Type B pancreatic cell (in vitro differentiated cells): ENCODE measurements at regions not wholly inside any gene's neighbourhood (a gene's known extent, or its start where the extent isn't known, plus 50 kb on each side); places are given as distances from the start of the nearest gene placed in this dataset.
A peak's percentile ranks its signal among the peaks of the same experiment; 100 is the strongest.
"Not testable (repeated sequence)": the region's sequence is repeated elsewhere in the genome, so short reads cannot be mapped to it uniquely, and the experiment has no call there.

Experiments used
- DNase-seq: peaks from one replicate; pipeline ENCODE4 v3.0.0; 2021; ENCODE audit warnings: mixed read lengths; ENCODE audit not compliant: unreplicated experiment; ENCODE audit errors: extremely low spot score
- H3K27ac Mint-ChIP-seq: 2 replicates; pipeline ENCODE4 v1.8.0; 2021; ENCODE audit warnings: mild to moderate bottlenecking, mixed read lengths
- H3K27me3 Mint-ChIP-seq: 2 replicates; pipeline ENCODE4 v1.8.0; 2021; ENCODE audit warnings: mixed read lengths
- H3K36me3 Mint-ChIP-seq: 2 replicates; pipeline ENCODE4 v1.8.0; 2021; ENCODE audit warnings: mixed read lengths
- H3K4me1 Mint-ChIP-seq: one replicate; pipeline ENCODE4 v1.8.0; 2021; ENCODE audit warnings: mixed read lengths; ENCODE audit not compliant: unreplicated experiment
- H3K4me3 Mint-ChIP-seq: 2 replicates; pipeline ENCODE4 v1.8.0; 2021; ENCODE audit warnings: mild to moderate bottlenecking, mixed read lengths
- H3K9me3 Mint-ChIP-seq: 2 replicates; pipeline ENCODE4 v1.8.0; 2021; ENCODE audit warnings: mixed read lengths
- TF ChIP-seq, protein P1 (sequence below): fragments of 200-600 bp; sonication (generic); conservative IDR thresholded peaks from 2 replicates; pipeline ENCODE4 v1.5.0; 2021; ENCODE audit warnings: antibody characterized with exemption, mild to moderate bottlenecking

DNA sequence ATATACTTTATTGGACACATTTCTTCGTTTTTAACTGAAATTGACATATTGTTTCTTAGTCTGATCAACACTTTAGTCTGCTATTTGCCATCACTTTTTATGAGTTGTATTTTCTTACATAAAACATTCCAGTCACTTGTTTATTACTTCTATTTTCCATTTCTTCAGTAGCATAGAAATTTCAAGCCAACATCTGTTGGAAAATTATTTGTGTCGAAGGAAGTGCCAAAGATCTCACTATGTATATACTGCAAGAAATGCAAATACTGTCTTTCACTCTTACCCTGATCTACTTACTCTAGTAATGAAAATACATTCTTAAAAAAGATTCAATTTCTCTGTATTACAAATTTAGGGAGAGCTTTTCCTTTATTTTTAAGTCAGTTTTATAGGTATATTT is 105.9 kb downstream of the SLC17A6 start:
- no peaks in the 10 kb centered on the region for H3K9me3 Mint-ChIP-seq
- no peaks in the 10 kb centered on the region for H3K27me3 Mint-ChIP-seq
- no peak overlapping the region for H3K4me3 Mint-ChIP-seq
- H3K27ac Mint-ChIP-seq = no peak overlapping the region
- no peaks in the 10 kb centered on the region for H3K4me1 Mint-ChIP-seq
- no peak for DNase-seq
- TF ChIP-seq, protein P1, sequence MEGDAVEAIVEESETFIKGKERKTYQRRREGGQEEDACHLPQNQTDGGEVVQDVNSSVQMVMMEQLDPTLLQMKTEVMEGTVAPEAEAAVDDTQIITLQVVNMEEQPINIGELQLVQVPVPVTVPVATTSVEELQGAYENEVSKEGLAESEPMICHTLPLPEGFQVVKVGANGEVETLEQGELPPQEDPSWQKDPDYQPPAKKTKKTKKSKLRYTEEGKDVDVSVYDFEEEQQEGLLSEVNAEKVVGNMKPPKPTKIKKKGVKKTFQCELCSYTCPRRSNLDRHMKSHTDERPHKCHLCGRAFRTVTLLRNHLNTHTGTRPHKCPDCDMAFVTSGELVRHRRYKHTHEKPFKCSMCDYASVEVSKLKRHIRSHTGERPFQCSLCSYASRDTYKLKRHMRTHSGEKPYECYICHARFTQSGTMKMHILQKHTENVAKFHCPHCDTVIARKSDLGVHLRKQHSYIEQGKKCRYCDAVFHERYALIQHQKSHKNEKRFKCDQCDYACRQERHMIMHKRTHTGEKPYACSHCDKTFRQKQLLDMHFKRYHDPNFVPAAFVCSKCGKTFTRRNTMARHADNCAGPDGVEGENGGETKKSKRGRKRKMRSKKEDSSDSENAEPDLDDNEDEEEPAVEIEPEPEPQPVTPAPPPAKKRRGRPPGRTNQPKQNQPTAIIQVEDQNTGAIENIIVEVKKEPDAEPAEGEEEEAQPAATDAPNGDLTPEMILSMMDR = no peak
- no peaks in the 10 kb centered on the region for H3K36me3 Mint-ChIP-seq

- no peaks in the 10 kb centered on the region for H3K4me1 Mint-ChIP-seq
- H3K9me3 Mint-ChIP-seq = no peaks in the 10 kb centered on the region
- no peak for DNase-seq
- no peaks in the 10 kb centered on the region for H3K27me3 Mint-ChIP-seq
- TF ChIP-seq, protein P1 = no peak
- no peak overlapping the region for H3K4me3 Mint-ChIP-seq
- H3K27ac Mint-ChIP-seq = no peak overlapping the region
- no peaks in the 10 kb centered on the region for H3K36me3 Mint-ChIP-seq
Measured at GRCh38 chr11:22441831-22442230, 103.7 kb downstream of the SLC17A6 start.

GRCh38 chr11:22435582-22435981 is 97.4 kb downstream of the SLC17A6 start:
- not testable (repeated sequence) for H3K36me3 Mint-ChIP-seq, H3K4me3 Mint-ChIP-seq, H3K4me1 Mint-ChIP-seq, DNase-seq, H3K27me3 Mint-ChIP-seq, H3K9me3 Mint-ChIP-seq, H3K27ac Mint-ChIP-seq

GRCh38 chr11:22433517-22433916 is 95.3 kb downstream of the SLC17A6 start:
- peak overlapping the region; percentile 65 for H3K4me3 Mint-ChIP-seq
- peaks cover 5% of the 10 kb centered on the region for H3K36me3 Mint-ChIP-seq
- peak overlapping the region; percentile 85 for H3K27ac Mint-ChIP-seq
- no peaks in the 10 kb centered on the region for H3K27me3 Mint-ChIP-seq
- TF ChIP-seq, protein P1 = no peak
- H3K4me1 Mint-ChIP-seq = peaks cover 8% of the 10 kb centered on the region
- no peak for DNase-seq
- peaks cover 8% of the 10 kb centered on the region for H3K9me3 Mint-ChIP-seq

- TF ChIP-seq, protein P1 = no peak
- Mint-ChIP-seq H3K4me3 (peak overlapping the region; percentile 65), H3K36me3 (peaks cover 5% of the 10 kb centered on the region), H3K27me3 (no peaks in the 10 kb centered on the region), H3K27ac (peak overlapping the region; percentile 85), H3K4me1 (peaks cover 8% of the 10 kb centered on the region), H3K9me3 (peaks cover 8% of the 10 kb centered on the region)
- DNase-seq = no peak
Measured at GRCh38 chr11:22433094-22433455, 94.9 kb downstream of the SLC17A6 start.

- Mint-ChIP-seq H3K4me1 (peaks cover 8% of the 10 kb centered on the region), H3K9me3 (peaks cover 8% of the 10 kb centered on the region), H3K27me3 (no peaks in the 10 kb centered on the region), H3K4me3 (peak overlapping the region; percentile 65), H3K27ac (peak overlapping the region; percentile 85), H3K36me3 (peaks cover 5% of the 10 kb centered on the region)
- TF ChIP-seq, protein P1 = no peak
- DNase-seq = no peak
Measured at GRCh38 chr11:22432291-22433093, 94.3 kb downstream of the SLC17A6 start.
